ENCODE measurements at regions not wholly inside any gene's neighbourhood (a gene's known extent, or its start where the extent isn't known, plus 50 kb on each side); places are given as distances from the start of the nearest gene placed in this dataset.

- intact Hi-C loops (cut with DNase I), result no loop called here
Observed at GRCh38 chr11:80173371-80174136, 732.7 kb upstream of the TENM4 start.

GRCh38 chr11:80168796-80169195, 728.0 kb upstream of the TENM4 start:
- no peaks in the 10 kb centered on the region for H3K4me1 ChIP-seq
- 90 to 92% methylated on average over 2 of the region's 2 CpGs for WGBS, 2 donors
- no peaks in the 10 kb centered on the region for H3K27me3 ChIP-seq
- no peak overlapping the region for H3K27ac ChIP-seq
- no peak for DNase-seq
- peaks cover 0 to 5% (median 3%) of the 10 kb centered on the region in 4 donors for H3K9me3 ChIP-seq
- intact Hi-C loops (cut with DNase I), result no loop called here
- TF ChIP-seq POLR2AphosphoS5 (IDR thresholded peaks at IDR 0.05), result no peak
- no peaks in the 10 kb centered on the region for H3K36me3 ChIP-seq
- no peak overlapping the region for H3K4me3 ChIP-seq

More at GRCh38 chr11:80173371-80174136, 732.7 kb upstream of the TENM4 start:
- Histone ChIP-seq H3K27me3 (no peaks in the 10 kb centered on the region), H3K27ac (no peak overlapping the region), H3K4me3 (no peak overlapping the region), H3K4me1 (no peaks in the 10 kb centered on the region), H3K36me3 (no peaks in the 10 kb centered on the region), H3K9me3 (peaks cover 0 to 5% (median 3%) of the 10 kb centered on the region in 4 donors)
- no peak for DNase-seq
- WGBS, 2 donors, result 72 to 74% methylated on average over 3 of the region's 3 CpGs
- TF ChIP-seq POLR2A (IDR thresholded peaks at IDR 0.05) (no peak), POLR2AphosphoS5 (IDR thresholded peaks at IDR 0.05) (no peak)
- TF ChIP-seq, protein P1, sequence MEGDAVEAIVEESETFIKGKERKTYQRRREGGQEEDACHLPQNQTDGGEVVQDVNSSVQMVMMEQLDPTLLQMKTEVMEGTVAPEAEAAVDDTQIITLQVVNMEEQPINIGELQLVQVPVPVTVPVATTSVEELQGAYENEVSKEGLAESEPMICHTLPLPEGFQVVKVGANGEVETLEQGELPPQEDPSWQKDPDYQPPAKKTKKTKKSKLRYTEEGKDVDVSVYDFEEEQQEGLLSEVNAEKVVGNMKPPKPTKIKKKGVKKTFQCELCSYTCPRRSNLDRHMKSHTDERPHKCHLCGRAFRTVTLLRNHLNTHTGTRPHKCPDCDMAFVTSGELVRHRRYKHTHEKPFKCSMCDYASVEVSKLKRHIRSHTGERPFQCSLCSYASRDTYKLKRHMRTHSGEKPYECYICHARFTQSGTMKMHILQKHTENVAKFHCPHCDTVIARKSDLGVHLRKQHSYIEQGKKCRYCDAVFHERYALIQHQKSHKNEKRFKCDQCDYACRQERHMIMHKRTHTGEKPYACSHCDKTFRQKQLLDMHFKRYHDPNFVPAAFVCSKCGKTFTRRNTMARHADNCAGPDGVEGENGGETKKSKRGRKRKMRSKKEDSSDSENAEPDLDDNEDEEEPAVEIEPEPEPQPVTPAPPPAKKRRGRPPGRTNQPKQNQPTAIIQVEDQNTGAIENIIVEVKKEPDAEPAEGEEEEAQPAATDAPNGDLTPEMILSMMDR (IDR thresholded peaks at IDR 0.05), result no peak

- H3K4me3 ChIP-seq, result no peak overlapping the region
- no peaks in the 10 kb centered on the region for H3K36me3 ChIP-seq
- H3K27ac ChIP-seq, result no peak overlapping the region
- TF ChIP-seq, protein P1 (IDR thresholded peaks at IDR 0.05), result no peak
- TF ChIP-seq POLR2AphosphoS5 (IDR thresholded peaks at IDR 0.05), result no peak
- intact Hi-C loops (cut with DNase I), result no loop called here
- H3K27me3 ChIP-seq, result no peaks in the 10 kb centered on the region
- DNase-seq, result no peak
- H3K9me3 ChIP-seq, result peaks cover 0 to 5% (median 3%) of the 10 kb centered on the region in 4 donors
- no peaks in the 10 kb centered on the region for H3K4me1 ChIP-seq
- 70 to 81% methylated on average over 3 of the region's 3 CpGs for WGBS, 2 donors
Observed at GRCh38 chr11:80167766-80168165, 726.9 kb upstream of the TENM4 start.

GRCh38 chr11:80165744-80166143, 724.9 kb upstream of the TENM4 start:
- Histone ChIP-seq H3K4me3 (no peak overlapping the region), H3K27ac (no peak overlapping the region), H3K9me3 (peaks cover 0 to 5% (median 3%) of the 10 kb centered on the region in 4 donors), H3K4me1 (no peaks in the 10 kb centered on the region), H3K27me3 (no peaks in the 10 kb centered on the region), H3K36me3 (no peaks in the 10 kb centered on the region)
- no peak for DNase-seq
- WGBS, 2 donors, result 74 to 82% methylated on average over 1 of the region's 1 CpG
- TF ChIP-seq, protein P1 (IDR thresholded peaks at IDR 0.05), result no peak
- TF ChIP-seq POLR2AphosphoS5 (IDR thresholded peaks at IDR 0.05), result no peak
- no peak for TF ChIP-seq POLR2A (IDR thresholded peaks at IDR 0.05)
- TF ChIP-seq EP300 (IDR thresholded peaks at IDR 0.05), result no peak
- intact Hi-C loops (cut with DNase I), result no loop called here

GRCh38 chr11:80163441-80163840, 722.6 kb upstream of the TENM4 start:
- H3K4me3 ChIP-seq, result no peak overlapping the region
- TF ChIP-seq, protein P1 (IDR thresholded peaks at IDR 0.05), result no peak
- TF ChIP-seq EP300 (IDR thresholded peaks at IDR 0.05), result no peak
- no peak for TF ChIP-seq POLR2AphosphoS5 (IDR thresholded peaks at IDR 0.05)
- TF ChIP-seq POLR2A (IDR thresholded peaks at IDR 0.05), result no peak
- WGBS, 2 donors, result 77 to 89% methylated on average over 1 of the region's 1 CpG

More at GRCh38 chr11:80163441-80163840, 722.6 kb upstream of the TENM4 start:
- no peaks in the 10 kb centered on the region for H3K36me3 ChIP-seq
- DNase-seq, result no peak
- H3K4me1 ChIP-seq, result no peaks in the 10 kb centered on the region
- no peaks in the 10 kb centered on the region for H3K9me3 ChIP-seq
- no peaks in the 10 kb centered on the region for H3K27me3 ChIP-seq
- intact Hi-C loops (cut with DNase I), result no loop called here
- no peak overlapping the region for H3K27ac ChIP-seq

All from sigmoid colon (tissue), 6 donors.